ENCODE measurements at regions not wholly inside any gene's neighbourhood (a gene's known extent, or its start where the extent isn't known, plus 50 kb on each side); places are given as distances from the start of the nearest gene placed in this dataset.
"Not testable (repeated sequence)": the region's sequence is repeated elsewhere in the genome, so short reads cannot be mapped to it uniquely, and the experiment has no call there.

DNA sequence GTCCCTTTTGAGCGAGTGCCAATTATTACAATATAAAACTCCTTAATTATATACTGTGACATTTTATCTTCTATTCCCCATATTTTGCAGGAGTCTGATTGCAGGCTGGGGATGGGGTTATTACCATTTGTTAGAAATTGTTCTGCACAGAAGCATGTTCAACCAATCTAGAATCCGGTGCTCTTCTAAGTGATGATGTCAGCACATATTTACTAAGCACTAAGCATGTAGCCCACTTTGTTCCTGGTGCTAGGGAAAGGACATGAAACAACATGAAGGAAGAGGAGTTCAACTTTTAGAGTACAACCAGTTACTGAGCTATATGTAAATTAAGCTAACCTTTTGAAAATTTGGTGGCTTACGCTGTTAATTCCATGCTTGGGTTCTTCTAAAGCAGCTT, 52.8 kb upstream of the IL1RAPL2 start:
- DNase-seq (ENCODE audit: low read depth) = no peak

DNA sequence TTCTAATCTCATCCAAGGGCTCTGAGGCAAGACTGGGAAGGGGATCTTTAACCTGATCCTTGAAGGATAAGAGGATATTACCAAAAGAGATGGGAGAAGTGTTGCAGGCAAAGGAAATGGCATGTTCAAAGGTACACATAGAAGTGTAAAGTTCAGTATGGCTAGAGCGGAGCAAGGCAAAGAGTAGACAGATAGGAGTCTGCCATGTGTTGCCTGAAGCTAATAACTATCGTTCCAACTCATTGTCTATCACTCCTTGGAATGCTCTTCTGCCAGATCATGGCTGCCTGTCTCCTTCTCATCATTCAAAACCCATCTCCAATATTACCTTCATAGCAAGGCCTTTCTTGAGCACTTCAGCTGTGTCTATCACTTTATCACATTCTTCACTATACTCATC, 55.2 kb upstream of the IL1RAPL2 start:
- DNase-seq (ENCODE audit: low read depth) = no peak

DNA sequence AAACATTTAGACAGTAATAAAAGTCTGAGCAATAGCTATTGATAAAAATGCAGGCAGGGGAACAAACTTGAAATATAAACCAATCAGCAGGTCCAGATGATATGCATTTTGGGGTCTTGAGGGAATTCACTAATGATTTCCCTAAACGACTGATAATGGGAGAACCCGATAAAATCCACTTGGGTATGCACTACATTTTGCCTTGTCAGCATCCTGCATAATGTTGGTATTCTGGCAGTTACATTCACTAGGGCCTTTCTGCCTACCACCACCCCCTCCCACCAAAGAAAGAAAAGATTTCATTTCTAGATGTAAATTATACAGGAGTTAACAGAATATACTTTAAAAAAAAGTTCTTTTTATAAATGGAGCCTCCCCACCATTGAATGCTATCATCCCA, 63.5 kb upstream of the IL1RAPL2 start:
- DNase-seq (ENCODE audit: low read depth) = no peak

DNA sequence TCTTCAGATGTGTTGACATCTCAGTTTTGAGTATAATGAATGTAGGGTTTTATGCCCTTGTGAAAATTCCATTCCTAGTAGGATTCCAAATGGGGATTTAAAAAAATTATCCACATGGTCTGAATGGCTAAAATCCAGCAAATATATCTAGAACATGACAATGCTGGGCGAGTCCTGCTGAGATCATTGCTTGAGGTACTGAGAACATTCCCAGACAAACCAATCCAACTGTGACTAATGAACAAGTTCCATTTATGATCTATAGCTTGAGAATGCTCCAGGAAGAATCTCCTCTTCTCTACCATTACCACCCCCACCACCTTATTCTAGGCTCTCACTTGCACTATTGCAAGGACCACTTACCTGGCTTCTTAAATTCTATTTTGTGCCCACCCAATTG, 77.2 kb upstream of the IL1RAPL2 start:
- no peak for DNase-seq (ENCODE audit: low read depth)

DNA sequence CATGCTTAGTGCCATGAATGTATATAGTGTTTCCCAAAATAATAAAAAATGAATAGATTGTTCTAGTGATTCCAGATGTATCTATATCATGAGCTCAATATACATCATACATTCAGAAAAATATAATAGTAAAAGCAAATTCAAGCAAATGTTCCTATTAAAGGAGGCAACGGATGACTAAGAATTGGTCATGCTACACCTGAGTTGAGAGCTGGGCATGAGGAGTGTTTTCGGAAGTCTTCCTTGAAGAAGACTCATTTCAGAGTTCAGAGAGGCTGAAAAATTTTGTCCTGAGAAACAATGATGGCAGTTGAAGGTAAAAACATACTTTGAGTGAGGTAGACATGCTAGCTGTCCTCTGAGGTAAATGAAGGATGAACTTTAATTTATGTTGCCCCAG, 79.3 kb upstream of the IL1RAPL2 start:
- DNase-seq (ENCODE audit: low read depth) = no peak

DNA sequence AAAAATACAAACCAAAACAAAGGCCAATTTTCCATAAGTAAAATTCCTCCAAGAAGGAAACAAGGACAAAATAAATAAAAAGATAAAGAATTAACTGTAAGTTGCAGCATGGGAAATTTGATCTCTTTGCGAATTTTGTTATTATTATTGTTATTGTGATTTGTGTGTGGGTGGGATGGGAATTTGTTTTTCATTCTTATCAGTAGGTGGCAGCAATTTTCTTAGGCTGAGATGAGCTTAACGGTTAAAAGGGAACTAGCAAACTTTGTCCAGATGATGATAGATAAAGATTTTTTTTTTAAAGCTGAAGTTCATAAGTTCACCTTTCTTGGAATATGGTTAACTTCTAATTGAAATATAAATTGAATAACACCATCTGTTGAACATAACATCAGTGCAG, 83.2 kb upstream of the IL1RAPL2 start:
- DNase-seq (ENCODE audit: low read depth) = no peak

DNA sequence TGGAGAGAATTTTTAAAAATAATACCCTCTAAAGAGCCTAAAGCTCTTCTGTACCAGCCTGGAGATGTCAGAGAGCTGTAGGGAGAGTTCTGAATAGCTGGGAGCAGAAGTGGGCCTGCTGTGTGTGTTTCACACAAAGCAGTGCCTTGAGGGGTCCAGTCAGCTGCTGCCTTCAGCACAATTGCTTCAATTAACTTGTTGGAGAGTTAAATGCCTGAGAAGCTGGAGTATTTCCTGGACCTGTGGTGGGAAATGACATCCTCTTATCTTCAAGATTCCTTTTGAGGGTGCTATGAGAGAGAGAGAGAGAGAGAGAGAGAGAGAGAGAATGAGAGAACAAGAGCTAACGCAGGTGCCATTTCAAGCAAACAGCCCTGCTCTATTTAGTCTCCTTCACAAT, 96.2 kb upstream of the IL1RAPL2 start:
- DNase-seq (ENCODE audit: low read depth) = no peak

DNA sequence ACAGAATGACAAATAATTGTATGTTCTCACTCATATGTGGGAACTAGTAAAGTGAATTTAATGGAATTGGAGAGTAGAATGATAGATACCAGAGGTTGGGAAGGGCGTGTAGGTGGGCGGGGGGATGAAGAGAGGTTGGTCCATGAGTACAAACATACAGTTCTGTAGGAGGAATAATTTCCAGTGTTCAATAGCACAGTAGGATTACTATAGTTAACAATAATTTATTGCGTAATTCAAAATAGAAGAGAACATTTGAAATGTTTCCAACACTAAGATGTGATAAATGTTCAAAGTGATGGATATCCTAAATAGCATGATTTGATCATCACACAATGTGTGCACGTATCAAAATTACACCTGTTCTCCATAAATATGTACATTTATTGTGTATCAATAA, 106.2 kb upstream of the IL1RAPL2 start:
- DNase-seq (ENCODE audit: low read depth) = no peak

DNA sequence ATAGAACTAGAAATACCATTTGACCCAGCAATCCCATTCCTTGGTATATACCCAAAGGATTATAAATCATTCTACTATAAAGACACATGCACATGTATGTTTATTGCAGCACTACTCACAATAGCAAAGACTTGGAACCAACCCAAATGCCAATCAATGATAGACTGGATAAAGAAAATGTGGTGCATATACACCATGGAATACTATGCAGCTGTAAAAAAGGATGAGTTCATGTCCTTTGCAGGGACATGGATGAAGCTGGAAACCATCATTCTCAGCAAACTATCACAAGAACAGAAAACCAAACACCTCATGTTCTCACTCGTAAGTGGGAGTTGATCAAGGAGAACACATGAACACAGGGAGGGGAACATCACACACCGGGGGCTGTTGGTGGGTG, 108.9 kb upstream of the IL1RAPL2 start:
- not testable (repeated sequence) for DNase-seq (ENCODE audit: low read depth)

DNA sequence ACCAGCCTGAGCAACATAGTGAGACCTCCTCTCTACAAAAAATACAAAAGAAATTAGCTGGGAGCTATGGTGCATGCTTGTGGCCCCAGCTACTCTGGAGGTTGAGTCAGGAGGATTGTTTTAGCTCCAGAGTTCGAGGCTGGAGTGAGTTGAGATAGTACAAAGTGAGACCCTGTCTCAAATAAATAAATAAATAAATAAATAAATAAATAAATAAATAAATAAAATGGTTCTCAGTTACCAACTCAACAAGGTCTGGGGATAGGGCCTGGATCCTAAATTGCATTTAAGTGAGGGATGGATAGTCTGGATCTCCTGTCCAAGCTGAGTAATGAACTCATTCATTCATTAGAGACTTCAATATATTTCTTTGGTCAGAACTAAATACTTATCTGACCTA, 115.7 kb upstream of the IL1RAPL2 start:
- DNase-seq (ENCODE audit: low read depth) = no peak

DNA sequence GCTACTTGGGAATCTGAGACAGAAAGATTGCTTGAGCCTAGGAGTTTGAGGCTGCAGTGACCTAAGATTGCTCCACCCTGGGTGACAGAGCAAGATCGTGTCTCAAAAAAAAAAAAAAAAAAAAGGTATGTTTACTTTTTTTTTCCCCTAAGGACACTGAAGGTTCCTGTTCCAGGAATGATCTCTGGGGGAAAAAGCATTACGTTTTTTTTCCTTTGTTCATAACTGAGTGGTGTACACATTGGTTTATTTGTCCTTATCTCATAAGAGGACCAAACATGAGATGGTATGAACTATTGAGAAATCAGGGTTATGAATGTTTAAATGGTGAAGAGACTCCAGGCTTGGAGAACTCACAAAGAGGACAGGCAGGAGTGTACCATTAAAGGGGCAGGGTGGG, 120.4 kb upstream of the IL1RAPL2 start:
- no peak for DNase-seq (ENCODE audit: low read depth)

DNA sequence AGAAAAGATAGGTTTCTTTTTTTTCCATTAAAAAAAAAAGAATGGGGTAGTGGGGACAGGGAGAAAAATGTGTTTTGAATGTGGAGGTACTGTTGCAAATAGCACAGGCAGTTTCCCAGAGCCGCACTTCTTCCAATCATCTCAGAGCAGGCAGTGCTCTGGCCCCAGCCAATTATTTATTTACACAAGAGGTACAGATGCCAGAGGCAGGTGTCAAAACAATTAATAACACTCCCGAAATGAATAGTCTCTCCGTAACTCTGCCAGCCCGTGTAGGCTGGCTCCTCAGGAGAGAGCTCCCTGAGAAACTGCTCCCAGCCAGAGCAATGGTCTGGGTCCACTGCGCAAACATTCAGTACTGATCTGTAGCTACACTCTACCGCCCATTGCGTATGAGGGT, 130.8 kb upstream of the IL1RAPL2 start:
- DNase-seq (ENCODE audit: low read depth) = no peak

DNA sequence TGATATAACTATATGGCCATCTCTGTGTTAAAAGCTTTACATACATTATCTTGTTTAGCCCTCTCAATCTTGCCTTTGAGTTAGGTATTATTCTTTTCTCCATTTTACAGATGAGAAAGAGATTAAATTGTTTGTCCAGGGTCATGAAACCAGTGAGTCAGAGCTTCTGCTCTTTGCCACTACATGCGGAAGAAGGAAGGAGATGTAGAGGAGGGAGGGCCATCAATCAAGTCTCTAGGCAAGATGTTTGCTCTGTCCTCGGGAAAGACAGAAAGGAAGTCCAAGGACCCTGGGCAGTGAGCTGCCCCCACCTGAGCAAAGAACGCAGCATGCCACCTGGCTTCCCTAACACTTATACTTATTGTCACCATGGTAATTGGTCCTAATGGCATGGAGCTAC, 133.7 kb upstream of the IL1RAPL2 start:
- no peak for DNase-seq (ENCODE audit: low read depth)

DNA sequence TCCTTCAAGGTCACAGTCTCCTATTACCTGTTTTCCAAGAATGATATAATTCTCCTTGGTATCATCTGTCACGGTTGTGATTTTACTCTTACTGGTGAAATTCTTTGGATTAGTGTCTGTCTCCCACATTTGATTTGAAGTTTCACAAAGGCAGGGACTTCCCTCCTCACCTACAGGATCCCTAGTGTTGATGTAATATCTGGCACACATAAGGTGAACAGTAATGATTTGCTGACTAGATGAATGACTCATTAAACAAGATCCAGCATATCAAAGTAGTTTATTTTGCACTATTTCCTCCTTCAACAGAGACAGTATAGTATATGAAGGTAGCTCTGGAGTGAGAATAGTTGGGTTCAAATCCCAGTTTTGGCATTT, 135.3 kb upstream of the IL1RAPL2 start:
- no peak for DNase-seq (ENCODE audit: low read depth)

DNA sequence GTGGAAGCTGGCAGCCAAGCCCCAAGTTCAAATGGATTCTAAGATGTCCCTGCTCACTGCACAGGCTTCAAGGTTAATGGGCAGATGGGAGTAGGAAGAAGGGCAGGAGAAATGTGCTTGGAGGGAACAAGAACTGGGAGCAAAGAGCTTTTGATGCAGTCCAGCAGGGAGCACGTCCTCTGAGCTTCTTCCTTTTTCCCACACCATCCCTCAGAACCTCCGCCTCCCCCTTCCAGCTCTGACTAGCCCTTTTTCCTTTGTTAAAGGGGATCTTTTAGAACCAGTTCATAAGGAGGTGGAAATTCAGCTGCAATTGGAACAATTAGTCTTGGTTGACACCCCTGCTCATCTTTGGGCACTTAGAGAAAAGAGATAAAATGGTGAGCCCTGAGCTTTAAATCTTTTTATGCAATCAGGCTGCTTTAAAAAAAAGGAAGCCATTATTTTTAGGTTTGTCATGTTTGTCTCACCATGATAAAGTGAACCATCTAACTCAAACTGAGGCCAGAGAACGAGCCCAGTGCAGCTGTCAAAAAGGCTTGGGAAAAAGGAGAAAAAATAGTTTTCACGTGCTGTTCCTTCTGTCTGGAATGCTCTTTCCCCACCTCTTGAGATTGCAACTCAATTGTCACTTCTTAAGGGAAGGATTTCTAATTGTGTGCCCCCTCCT, 135.8 kb upstream of the IL1RAPL2 start:
- no peak for DNase-seq (ENCODE audit: low read depth)

DNA sequence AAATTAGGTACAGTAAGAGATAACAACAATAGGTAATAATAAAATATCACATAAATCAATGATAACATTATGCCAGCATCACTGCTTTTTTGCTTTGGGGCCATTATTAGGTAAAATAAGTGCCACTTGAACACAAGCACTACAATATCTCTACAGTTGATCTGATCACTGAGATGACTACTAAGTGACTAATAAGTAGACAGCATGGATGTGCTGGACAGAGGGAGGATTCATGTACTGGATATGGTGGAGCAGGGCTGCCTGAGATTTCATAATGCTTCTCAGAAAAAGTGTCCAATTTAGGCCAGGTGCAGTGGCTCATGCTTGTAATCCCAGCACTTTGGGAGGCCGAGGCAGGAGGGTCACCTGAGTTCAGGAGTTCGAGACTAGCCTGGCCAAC, 137.8 kb upstream of the IL1RAPL2 start:
- no peak for DNase-seq (ENCODE audit: low read depth)

DNA sequence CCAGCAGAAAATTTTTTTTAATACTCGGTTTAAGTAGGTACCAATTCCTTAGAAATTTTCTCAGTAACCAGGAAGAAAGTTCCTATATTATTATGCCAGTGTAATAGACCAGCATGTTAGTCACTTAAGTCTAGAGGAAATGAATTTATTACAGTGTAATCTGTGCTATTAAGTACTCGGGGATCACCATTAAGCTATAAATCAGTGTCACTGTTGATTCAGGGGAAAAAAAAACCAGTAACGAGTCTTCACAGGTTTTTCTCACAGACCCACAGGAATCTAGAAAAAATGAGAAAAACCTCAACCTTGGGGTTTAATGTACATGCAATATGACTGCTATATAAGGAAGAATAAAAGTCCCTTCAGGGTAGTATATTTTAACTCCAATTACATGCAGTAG, 138.3 kb upstream of the IL1RAPL2 start:
- DNase-seq (ENCODE audit: low read depth) = no peak

DNA sequence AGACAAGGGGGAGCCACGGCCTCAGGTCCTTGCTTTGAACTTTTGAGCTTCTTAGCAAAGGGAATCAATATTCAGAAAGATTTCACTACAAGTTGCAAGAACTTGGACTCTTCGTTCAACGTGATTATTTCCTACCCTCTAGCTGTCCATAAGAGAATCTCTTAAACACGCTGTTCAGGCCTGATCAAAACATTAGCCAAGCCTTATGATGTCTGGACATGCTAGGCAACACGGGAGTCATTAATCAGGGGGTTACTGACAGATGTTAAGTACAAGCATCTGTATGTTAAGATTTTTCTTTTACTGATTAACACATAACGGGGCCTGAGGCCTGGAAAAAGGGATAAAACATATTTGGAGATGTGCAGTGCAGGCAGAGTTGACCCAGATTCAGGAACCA, 138.9 kb upstream of the IL1RAPL2 start:
- DNase-seq (ENCODE audit: low read depth) = no peak

DNA sequence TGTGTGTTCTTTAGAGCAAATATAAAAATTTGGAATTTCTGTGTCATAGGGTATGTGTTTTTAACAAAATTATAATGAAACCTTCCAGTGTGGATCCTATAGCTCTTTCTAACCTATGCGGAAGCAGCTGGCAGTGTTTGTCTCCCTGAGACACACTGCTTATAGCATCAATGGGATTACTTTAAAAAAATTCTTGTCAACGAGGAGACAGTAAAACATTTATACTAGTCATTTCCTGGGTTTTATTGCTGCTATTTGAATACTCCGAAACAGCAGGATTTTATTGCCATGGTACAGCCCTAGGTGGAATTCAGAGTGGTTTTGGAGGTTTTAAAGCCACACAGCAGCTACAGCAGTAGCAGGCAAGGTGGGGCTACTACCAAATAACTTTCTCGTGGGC, 145.1 kb upstream of the IL1RAPL2 start:
- no peak for DNase-seq (ENCODE audit: low read depth)

DNA sequence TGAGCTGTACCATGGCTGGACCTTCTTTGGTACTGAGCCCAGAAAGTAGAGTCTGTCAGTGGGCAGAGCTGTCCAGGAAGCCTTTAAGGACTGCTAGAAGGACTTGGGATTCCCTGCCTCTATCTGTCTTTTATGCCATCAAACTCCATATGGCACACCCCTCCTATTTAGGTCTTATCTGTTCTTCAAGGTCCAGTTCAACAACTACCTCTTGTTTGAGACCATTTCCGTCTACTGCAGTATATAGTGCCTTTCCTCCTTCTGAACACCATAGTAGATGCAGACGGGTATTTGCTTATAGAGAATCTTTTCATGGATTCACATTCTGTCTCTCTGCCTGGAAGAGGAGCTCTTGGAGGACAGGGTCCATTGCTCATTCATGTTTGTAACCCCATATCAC, 146.1 kb upstream of the IL1RAPL2 start:
- DNase-seq (ENCODE audit: low read depth) = no peak

DNA sequence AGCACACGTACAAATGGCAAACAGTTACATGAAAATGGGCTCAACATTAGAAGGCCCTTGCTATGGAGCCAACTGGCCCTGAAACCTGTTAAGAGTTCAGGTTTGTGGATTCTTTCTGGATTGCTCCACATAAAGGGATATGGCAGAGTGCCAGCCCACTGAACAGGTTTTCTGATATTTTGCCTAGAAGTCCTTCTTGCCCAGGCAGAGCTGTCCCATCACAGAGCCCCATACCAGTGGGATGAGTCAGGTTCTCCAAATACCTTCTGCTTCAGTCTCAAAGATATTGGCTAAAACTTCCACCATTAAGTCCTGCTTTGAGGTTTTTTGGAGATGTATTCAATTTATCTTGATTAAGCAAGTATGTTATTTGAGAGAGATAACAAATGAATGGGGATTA, 146.8 kb upstream of the IL1RAPL2 start:
- no peak for DNase-seq (ENCODE audit: low read depth)

DNA sequence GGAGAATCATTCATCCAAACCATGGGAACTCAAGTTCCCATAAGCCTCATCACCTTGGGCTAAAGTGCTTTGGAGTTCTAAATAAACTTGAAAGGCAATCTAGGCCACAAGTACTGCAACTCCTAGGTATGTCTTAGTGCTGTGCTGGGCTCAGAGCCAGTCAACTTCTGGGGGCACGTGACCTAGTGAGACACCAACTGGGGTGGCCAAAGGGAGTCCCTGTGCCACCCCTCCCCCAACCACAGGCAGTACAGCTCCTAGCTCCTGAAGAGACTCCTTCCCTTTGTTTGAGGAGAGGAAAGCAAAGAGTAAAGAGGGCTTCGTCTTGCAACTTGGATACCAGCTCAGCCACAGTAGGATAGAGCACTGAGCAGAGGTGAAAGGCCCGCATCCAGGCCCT, 154.2 kb upstream of the IL1RAPL2 start:
- no peak for DNase-seq (ENCODE audit: low read depth)

DNA sequence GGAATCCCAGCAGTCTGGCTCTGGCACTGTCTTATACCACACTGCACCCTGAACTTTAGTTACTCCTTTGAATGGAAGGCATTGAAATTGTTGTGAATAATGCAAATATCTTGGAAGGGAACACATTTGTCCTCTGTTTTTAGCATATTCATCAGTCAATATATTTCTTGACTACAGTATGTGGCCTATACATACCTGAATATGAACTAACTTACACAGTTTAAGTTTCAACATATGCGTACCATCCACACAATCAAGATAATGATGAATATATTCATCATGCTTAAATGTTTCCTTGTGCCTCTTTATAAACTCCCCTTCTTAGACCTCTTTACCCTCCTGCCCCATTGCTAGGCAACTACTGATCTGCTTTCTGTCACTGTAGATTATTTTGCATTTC, 145.7 kb upstream of the ESX1 start:
- DNase-seq (ENCODE audit: low read depth) = no peak

DNA sequence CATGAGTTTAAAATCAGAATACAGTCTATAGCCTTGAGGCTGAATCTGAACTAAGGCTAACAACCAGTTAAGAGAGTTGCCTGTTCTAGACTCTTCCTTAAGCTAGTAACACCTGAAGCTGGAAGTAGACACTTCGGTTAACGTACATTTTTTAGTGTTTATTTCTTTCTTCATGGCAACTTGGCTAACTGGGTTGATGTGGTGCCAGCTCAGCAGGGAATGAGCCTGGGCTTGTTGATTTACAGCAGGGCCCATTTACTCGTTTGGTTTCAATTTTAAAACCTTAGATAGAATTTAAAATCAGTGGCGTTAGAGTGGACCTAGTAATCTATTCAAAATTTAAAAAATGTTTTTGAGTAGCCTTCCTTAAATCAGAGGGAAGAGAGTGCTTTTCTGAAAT, 137.6 kb upstream of the ESX1 start:
- no peak for DNase-seq (ENCODE audit: low read depth)

DNA sequence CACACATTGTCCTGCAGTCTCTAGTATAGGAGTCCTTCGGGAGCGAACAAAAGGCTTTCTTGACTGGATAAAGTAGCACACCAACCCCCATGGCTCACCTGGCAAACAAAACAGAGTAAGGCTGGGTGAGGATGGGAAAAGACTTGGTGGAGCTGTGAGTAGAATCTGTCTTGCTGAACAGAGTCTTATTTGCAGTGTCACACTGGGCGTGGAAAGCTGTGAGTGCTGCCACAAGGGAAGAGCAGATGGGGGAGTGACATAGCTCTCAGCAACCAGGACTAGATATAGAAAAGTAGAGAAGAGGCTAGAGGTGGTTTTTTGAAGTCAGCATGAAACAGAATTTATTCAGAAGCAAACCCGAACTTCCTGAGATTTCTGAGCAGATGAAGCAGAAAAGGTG, 137.2 kb upstream of the ESX1 start:
- DNase-seq (ENCODE audit: low read depth) = no peak

Measured in GM04503 (cell line).